IMR-90 (cell line): ENCODE measurements at regions not wholly inside any gene's neighbourhood (a gene's known extent, or its start where the extent isn't known, plus 50 kb on each side); places are given as distances from the start of the nearest gene placed in this dataset.

Experiments used
- ATAC-seq: fragments of 200-7000 bp; cut with Tn5 transposase; 2 replicates; pipeline ENCODE4 v1.9.1; 2020; ENCODE audit warnings: low read depth, mild to moderate bottlenecking, moderate library complexity
- BruUV-seq: library from RNA; stranded (reverse); fragments of 400-500 nt; replicated peaks from 2 replicates; lab custom pipeline; 2021; lab: Mats Ljungman, UMichigan
- CTCF ChIA-PET: fragments of 300-600 bp; formaldehyde crosslinking; extraction: SDS; loops from one replicate; lab custom pipeline; 2021; ENCODE audit warnings: antibody characterized with exemption; lab: Yijun Ruan, JAX
- POLR2A ChIA-PET: fragments of 300-600 bp; sonication (Branson Sonifier 250); formaldehyde crosslinking; loops from one replicate; lab custom pipeline; 2022; ENCODE audit warnings: antibody characterized with exemption; ENCODE audit not compliant: unreplicated experiment; lab: Charles Lee
- DNase-seq: peaks from one replicate; pipeline ENCODE4 v3.0.0; 2013
- H2AFZ ChIP-seq: replicated peaks from 2 replicates; pipeline ENCODE3; 2013; ENCODE audit warnings: low read length, mild to moderate bottlenecking; ENCODE audit not compliant: poor library complexity
- H2AK5ac ChIP-seq: 2 replicates; pipeline ENCODE4 v1.6.1; 2013; ENCODE audit warnings: low read depth, low read length, inconsistent platforms
- H2AK9ac ChIP-seq: replicated peaks from 2 replicates; pipeline ENCODE3; 2013; ENCODE audit warnings: mild to moderate bottlenecking, low read depth, low read length, moderate library complexity; ENCODE audit not compliant: poor library complexity
- H2BK120ac ChIP-seq: 2 replicates; pipeline ENCODE4 v1.6.1; 2013; ENCODE audit warnings: low read depth, low read length, inconsistent platforms
- H2BK15ac ChIP-seq: 3 replicates; pipeline ENCODE4 v1.6.1; 2013; ENCODE audit warnings: low read depth, low read length, inconsistent platforms
- H2BK20ac ChIP-seq: 2 replicates; pipeline ENCODE4 v1.6.1; 2013; ENCODE audit warnings: low read depth, mild to moderate bottlenecking, inconsistent platforms, low read length, moderate library complexity
- H2BK5ac ChIP-seq: 2 replicates; pipeline ENCODE4 v1.6.1; 2013; ENCODE audit warnings: mild to moderate bottlenecking, low read depth, low read length, inconsistent platforms; ENCODE audit not compliant: poor library complexity, severe bottlenecking
- H3K14ac ChIP-seq: replicated peaks from 2 replicates; pipeline ENCODE4 v1.6.1; 2013; ENCODE audit warnings: low read depth, low read length, inconsistent platforms
- H3K18ac ChIP-seq: 2 replicates; pipeline ENCODE4 v1.6.1; 2013; ENCODE audit warnings: low read depth, low read length, control low read depth
- H3K23ac ChIP-seq: 2 replicates; pipeline ENCODE4 v1.6.1; 2013; ENCODE audit warnings: low read depth, low read length, inconsistent platforms
- H3K27ac ChIP-seq: 2 replicates; pipeline ENCODE4 v1.5.1; 2013; ENCODE audit warnings: mild to moderate bottlenecking, control low read depth, low read length; ENCODE audit not compliant: insufficient read depth
- H3K27me3 ChIP-seq: 2 replicates; pipeline ENCODE4 v1.6.1; 2013; ENCODE audit warnings: low read length; ENCODE audit not compliant: control insufficient read depth, insufficient read depth
- H3K36me3 ChIP-seq: 2 replicates; pipeline ENCODE4 v1.6.1; 2013; ENCODE audit warnings: low read length, mixed read lengths; ENCODE audit not compliant: control insufficient read depth, insufficient read depth
- H3K4ac ChIP-seq: 2 replicates; pipeline ENCODE4 v1.6.1; 2013; ENCODE audit warnings: low read depth, low read length, inconsistent platforms
- H3K4me1 ChIP-seq: 2 replicates; pipeline ENCODE4 v1.6.1; 2013; ENCODE audit warnings: low read length, mixed read lengths; ENCODE audit not compliant: control insufficient read depth, insufficient read depth
- H3K4me2 ChIP-seq: 2 replicates; pipeline ENCODE4 v1.6.1; 2013; ENCODE audit warnings: low read depth, mild to moderate bottlenecking, control low read depth, low read length, moderate library complexity
- H3K4me3 ChIP-seq: 2 replicates; pipeline ENCODE4 v1.5.1; 2013; ENCODE audit warnings: low read depth, mild to moderate bottlenecking, control low read depth, low read length, moderate library complexity; ENCODE audit not compliant: insufficient read depth
- H3K56ac ChIP-seq: 2 replicates; pipeline ENCODE4 v1.6.1; 2013; ENCODE audit warnings: low read length, inconsistent platforms; ENCODE audit not compliant: insufficient read depth; ENCODE audit errors: extremely low read depth
- H3K79me1 ChIP-seq, 2 experiments: 2 replicates each; pipeline ENCODE4 v1.6.1; 2013; ENCODE audit warnings: low read length in 2 of 2, inconsistent platforms in 1 of 2, low read depth in 1 of 2
- H3K9ac ChIP-seq: 2 replicates; pipeline ENCODE4 v1.6.1; 2013; ENCODE audit warnings: low read depth, low read length, control low read depth
- H3K9me1 ChIP-seq: 2 replicates; pipeline ENCODE4 v1.6.1; 2013; ENCODE audit warnings: low read length, inconsistent platforms; ENCODE audit not compliant: insufficient read depth
- H3K9me3 ChIP-seq: 2 replicates; pipeline ENCODE4 v1.6.1; 2013; ENCODE audit warnings: low read length; ENCODE audit not compliant: control insufficient read depth, insufficient read depth
- H4K20me1 ChIP-seq: 2 replicates; pipeline ENCODE4 v1.6.1; 2013; ENCODE audit warnings: low read length, inconsistent platforms; ENCODE audit not compliant: insufficient read depth
- H4K5ac ChIP-seq: 2 replicates; pipeline ENCODE4 v1.6.1; 2013; ENCODE audit warnings: mild to moderate bottlenecking, low read depth, low read length, control low read depth
- H4K8ac ChIP-seq, 2 experiments: 2 replicates each; pipeline ENCODE4 v1.6.1; 2013; ENCODE audit warnings: low read depth in 2 of 2, low read length in 2 of 2, control low read depth in 1 of 2, inconsistent platforms in 1 of 2
- H4K91ac ChIP-seq: 2 replicates; pipeline ENCODE4 v1.6.1; 2013; ENCODE audit warnings: low read depth, low read length, inconsistent platforms; ENCODE audit not compliant: insufficient read depth
- CEBPB ChIP-seq: IDR thresholded peaks from 2 replicates; pipeline ENCODE4 v1.6.1; 2012; ENCODE audit warnings: low read depth, low read length, improper control_type of control experiment
- MAFK ChIP-seq: IDR thresholded peaks from 2 replicates; pipeline ENCODE4 v1.6.1; 2012; ENCODE audit warnings: low read depth, low read length, improper control_type of control experiment
- MXI1 ChIP-seq: IDR thresholded peaks from 2 replicates; pipeline ENCODE4 v1.6.1; 2012; ENCODE audit warnings: low read depth, mild to moderate bottlenecking, low read length, moderate library complexity, borderline replicate concordance
- WGBS, 2 experiments: methylation state at CpG; one replicate each; pipeline versions ENCODE4 v1.1.5 to v1.1.7; 2013; ENCODE audit warnings: missing lambda C conversion rate in 2 of 2; ENCODE audit not compliant: insufficient read length in 1 of 2; ENCODE audit errors: extremely low coverage in 2 of 2; 5-methylcytosine and 5-hydroxymethylcytosine counted together
- dilution Hi-C: fragments of 300-500 bp; cut with HindIII; formaldehyde crosslinking; loops from one replicate; pipeline ENCODE4 v1.14.3; 2018; ENCODE audit warnings: low sequenced_read_pairs; ENCODE audit not compliant: unreplicated experiment
- in situ Hi-C: fragments of 300-500 bp; cut with MboI; formaldehyde crosslinking; loops from 3 replicates; pipeline ENCODE4 v1.14.3; 2019; ENCODE audit warnings: low sequenced_read_pairs, inconsistent platforms, mixed read lengths
- intact Hi-C: fragments of 100-400 bp; cut with micrococcal nuclease; formaldehyde crosslinking; loops from 2 replicates; pipeline ENCODE4 v1.10.0; 2022

GRCh38 chr4:29243054-29243453 is 1477.1 kb upstream of the PCDH7 start:
- DNase-seq (no peak), ATAC-seq (no peak)
- ChIA-PET CTCF (no interaction called here), POLR2A (no interaction called here)
- no TSS peak for BruUV-seq
- Histone ChIP-seq H3K4me1 (no peaks in the 10 kb centered on the region), H3K9ac (no peak overlapping the region), H3K9me1 (no peaks in the 10 kb centered on the region), H2AFZ (no peak overlapping the region), H3K4me3 (no peak overlapping the region), H2BK120ac (no peak overlapping the region), H2AK9ac (no peak overlapping the region), H2AK5ac (no peak overlapping the region), H4K20me1 (no peaks in the 10 kb centered on the region), H3K18ac (no peak overlapping the region), H3K9me3 (no peaks in the 10 kb centered on the region), H2BK5ac (no peak overlapping the region), H3K27ac (no peak overlapping the region), H2BK15ac (no peak overlapping the region), H3K27me3 (no peaks in the 10 kb centered on the region), H3K23ac (no peak overlapping the region), H4K91ac (no peak overlapping the region), H3K36me3 (no peaks in the 10 kb centered on the region), H3K14ac (no peak overlapping the region), H3K4ac (no peak overlapping the region), H3K4me2 (no peak overlapping the region), H3K79me1 (no peaks in the 10 kb centered on the region), H4K8ac (no peak overlapping the region), H4K5ac (no peak overlapping the region), H3K56ac (no peak overlapping the region), H2BK20ac (no peak overlapping the region)
- no CpG with 5 or more reads among the region's 1 CpG for WGBS, 2 experiments
- intact Hi-C loops: no loop called here
- in situ Hi-C loops: no loop called here
- dilution Hi-C loops: no loop called here
- TF ChIP-seq MAFK (peak; percentile 53), CEBPB (no peak), MXI1 (no peak)
